Occipital lobe (tissue), 1 donor: ENCODE measurements at regions not wholly inside any gene's neighbourhood (a gene's known extent, or its start where the extent isn't known, plus 50 kb on each side); places are given as distances from the start of the nearest gene placed in this dataset.
"Not testable (repeated sequence)": the region's sequence is repeated elsewhere in the genome, so short reads cannot be mapped to it uniquely, and the experiment has no call there.

Source experiments
- DNase-seq: peaks from one replicate; lab custom pipeline; 2025; lab: John Stamatoyannopoulos, UW

DNA sequence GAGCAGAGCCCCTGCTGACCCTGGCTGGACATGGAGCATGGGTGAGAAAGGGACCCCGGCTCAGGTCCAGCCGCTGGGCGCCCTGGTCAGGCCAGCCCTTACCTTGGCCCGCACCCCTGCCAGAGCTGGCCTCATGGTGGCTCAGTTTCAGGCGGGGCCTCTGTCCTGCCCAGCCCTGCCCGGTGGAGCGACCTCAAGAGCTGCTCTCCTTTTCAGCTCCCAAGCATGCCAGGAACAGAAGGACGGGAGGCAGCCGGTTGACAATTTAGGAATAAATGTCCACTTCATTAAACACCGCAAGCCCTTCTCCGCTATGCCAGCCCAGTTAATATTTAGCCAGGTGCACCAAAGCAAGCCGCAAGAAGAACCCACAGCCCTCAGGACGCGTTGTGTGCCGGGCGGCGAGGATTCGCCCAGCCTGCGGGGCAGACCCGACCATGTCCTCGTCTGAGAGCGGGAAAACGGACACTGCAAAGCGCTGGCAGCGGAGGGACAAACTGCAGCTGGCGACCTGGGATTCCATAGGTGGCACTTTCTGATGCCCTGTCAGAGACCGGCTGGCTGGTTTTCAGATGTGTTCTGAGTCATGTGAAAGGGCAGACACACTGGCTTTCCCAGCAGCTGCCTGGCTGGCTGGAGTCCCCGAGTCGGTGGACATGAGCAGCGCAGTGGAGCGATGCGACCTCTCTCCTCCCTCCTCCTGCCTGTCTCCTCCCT is 221.9 kb downstream of the TTLL2 start:
- DNase-seq, result no peak

DNA sequence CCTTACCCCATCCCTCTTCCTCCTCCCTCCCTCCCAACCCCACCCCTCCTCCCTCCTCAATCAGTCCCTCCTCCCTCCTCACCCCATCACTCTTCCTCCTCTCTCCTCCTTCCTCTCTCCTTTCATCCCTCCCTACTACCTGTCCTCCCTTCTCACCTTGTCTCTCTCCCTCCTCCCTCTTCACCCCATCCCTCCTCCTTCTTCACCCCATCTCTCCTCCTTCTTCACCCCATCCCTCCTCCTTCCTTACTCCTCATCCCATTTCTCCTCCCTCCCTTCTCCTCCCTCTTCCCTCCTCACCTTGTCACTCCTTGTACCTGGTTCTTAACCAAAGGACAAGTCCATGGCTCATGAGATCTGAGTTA is 222.4 kb downstream of the TTLL2 start:
- DNase-seq, result no peak

DNA sequence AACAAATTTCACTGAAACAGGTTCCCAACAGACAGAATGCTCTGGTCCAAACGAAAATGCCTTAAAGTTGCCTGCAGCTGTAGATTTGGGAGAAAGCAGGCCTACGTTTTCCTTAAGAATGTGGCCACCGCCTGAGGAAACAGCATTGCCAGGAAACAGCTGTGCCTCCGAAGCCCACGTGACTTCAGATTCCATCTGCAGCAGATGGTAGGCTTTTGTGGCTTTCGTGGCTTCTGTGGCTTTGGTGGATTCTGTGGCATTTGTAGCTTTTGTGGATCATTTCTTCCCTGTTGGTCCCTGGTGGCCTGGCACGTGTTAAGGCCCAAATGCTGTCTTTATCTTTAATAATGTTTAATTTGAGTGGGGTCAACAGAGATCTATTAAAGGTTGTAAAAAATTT is 222.9 kb downstream of the TTLL2 start:
- DNase-seq, result no peak

DNA sequence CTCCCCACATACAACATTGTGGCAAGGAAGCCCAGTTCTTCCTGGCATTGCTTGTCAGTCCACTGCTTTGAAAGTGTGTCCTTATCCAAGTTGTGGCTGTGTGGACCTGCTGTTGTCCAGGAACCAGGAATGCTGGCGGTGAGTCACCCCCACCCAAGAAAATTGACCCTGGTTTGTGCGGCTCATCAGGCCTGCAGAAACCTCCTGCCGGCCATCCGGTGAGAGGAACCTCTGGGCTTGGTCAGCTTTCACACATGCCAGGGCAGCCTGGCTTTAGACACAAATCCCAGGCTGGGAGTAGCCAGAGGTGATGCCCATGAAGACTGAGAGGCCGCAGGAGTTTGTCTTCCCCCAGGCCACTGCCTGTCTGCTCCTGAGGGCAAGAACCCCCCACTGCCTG is 223.6 kb downstream of the TTLL2 start:
- no peak for DNase-seq

DNA sequence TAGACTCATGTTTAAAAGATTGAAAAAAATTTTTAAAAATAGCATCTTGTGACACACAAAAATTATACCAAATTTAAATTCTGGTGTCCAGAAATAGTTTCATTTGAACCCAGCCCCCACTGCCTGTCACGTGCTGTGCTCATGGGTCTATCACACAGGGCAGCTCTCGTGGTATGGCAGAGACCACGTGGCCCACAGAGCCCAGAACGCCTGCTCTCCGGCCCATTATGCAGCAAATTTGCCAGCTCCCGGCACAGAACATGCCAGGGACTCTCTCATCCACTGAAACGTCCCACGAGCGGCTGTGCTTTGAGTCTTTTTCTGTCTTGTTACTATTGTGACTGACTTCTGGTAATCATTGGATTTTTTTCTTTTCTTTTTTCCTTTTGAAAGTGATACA is 224.3 kb downstream of the TTLL2 start:
- DNase-seq, result peak; percentile 6

DNA sequence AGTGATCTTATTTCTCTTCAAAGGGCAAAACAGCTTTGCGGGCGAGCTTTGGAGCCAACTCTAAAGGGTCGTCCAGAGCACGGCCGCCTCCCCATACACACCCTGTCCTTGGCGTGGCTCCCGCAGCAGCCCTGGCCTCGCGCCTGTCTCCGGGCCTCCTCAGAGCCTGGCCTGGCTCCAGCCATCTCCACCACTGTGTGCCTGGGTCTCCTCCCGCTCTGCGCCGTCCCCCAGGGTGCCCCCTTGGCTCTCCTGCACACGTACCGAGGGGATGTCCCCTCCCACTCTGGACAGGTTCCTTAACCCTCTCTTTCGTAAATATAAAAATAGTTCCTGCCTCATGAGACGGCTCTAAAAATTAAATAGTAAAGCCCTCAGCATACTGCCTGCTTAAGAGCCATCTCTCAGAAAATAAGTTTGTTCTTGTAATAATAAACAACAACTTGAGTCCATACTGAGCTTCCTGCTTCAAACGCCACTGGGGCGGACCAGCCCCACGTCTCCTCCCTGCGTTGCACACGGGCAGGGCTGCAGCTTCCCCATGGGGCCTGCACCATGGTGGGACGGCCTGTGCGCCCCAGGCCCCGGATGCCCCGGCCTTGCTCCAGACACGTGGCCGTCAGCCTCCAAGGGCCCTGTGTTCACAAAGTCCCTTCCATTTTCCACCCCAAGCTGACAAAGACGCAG is 226.2 kb downstream of the TTLL2 start:
- DNase-seq, result peak; percentile 5

DNA sequence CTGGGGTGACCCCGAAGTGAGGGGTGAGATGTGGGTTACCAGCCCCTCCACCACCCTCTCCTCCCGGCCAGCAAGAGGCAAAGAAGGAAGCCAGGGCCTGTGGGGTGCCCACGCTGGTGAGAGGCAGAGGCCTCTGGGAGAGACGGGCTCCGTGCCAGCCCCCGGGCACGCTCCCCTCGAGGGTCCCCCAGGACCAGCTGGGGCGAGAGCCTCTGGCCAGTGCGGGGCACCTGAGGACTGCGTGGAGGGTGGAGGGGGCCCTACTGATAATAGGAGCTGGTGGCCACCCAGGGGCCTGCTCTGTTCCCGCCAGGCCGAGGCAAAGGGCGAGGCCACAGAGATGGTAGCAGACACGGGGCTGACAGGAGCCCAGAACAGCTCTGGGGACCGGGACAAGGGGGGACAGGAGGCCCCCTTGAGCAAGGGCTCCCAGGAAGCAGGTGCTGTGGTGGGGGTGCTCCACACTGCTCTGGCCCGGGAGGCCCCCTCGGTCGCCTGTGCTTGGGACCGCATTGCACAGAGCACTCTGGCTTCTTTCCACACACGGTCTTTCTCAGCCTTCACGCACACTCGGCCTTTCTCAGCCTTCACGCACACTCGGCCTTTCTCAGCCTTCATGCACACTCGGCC is 226.9 kb downstream of the TTLL2 start:
- DNase-seq, result no peak

DNA sequence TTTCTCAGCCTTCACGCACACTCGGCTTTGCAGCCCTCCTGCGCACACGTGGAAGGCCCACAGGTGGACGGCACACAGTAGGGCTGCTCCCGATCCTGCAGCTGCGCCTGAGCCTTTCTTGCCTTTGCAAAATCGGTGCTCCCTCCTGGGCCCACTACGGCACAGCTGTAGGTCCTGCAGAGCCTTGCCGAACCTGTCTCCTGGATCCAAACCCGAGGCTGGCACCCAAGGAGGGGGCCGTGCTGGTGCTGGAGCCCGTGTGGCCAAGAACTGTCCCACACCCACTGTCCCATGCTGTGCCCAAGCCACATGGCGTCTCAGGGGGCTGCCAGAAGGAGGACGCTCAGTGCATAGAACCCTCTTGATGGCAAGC is 227.4 kb downstream of the TTLL2 start:
- no peak for DNase-seq

DNA sequence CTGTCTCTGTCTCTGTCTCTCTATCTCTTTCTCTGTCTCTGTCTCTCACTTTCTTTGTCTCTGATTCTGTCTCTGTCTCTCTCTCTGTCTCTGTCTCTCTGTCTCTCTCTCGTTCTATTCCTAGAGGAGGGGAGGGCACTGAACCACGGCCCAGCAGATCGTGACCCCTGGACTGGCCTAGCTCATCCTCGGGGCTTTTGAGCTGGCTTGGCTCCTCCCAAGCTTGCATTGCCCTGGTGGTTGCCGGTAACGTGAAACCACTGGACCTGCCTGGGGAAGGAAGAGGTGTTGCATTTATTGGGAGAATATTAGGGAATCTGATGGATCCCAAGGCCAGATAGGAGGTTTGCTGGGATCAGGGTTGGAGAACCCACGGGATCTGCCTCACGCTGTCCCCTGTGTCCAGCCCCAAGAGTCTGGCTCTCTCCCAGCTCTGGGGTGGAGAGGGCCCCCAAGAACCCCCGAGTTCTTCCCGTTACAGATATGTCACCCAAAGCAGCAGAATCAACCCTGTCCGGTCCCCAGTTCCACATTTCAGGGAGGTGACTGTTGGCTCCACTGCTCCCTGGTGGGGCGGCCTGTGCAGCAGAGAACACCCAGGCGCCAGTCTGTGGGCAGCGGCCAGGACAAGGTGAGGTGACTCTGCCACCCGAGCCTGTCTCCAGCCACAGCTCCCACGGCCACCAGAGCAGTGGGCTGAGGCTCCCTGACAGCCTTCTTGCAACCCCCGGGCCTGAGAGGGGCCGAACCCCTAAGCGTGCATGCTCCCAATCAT is 228.3 kb downstream of the TTLL2 start:
- no peak for DNase-seq

DNA sequence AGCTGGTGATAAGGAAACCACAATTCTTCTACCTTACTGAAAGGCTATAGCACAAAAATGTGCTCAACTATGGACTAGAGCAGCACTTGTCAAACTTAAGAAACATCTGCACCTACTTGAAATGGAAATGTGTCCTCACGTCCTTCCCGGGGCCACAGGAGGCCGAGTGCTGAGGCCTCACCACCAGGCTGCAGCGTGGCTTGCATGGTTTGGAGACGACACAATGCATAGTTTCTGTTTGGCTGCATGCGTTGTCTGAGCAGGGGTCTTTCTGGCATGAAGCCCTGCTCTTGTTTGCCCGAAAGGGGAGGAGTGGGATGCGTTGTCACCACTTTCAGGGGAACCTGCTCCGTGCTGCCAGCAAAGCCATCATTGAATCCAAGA is 228.8 kb downstream of the TTLL2 start:
- no peak for DNase-seq

DNA sequence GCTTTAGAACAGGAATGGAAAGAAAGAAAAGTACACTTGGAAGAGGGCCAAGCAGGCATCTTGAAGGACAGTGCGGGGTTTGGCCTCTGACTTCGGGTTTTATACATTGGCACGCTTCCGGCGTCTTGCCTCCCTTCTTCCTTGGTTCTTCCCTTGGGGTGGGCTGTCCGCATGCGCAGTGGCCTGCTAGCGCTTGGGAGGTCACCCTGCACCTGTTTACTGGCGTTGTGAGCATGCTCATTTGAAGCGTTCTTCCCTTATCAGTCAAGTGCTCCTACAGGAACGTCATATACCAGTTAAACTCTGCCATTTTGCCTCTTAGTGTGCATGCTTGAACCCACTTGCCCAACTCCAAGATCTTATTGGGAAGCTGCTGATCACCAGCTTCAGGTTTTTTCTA is 230.0 kb downstream of the TTLL2 start:
- no peak for DNase-seq

DNA sequence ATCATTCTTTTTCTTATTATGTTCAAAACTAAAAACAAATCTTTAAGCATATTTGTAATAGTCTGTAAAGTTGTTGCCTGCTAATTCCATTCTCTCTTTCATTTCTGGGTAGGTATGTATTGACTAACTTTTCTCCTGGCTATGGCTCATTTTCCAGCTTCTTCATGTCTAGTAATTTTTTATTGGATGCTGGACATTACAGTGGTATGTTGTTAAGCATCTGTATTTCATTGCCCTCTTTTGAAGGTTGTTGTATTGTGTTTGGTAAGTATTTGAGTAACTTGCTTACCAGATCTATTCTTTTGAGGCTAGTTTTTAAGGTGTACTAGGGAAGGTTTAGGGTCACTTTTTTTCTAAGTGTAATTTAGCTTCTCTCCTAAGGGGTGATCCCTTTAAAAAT is 230.9 kb downstream of the TTLL2 start:
- no peak for DNase-seq

DNA sequence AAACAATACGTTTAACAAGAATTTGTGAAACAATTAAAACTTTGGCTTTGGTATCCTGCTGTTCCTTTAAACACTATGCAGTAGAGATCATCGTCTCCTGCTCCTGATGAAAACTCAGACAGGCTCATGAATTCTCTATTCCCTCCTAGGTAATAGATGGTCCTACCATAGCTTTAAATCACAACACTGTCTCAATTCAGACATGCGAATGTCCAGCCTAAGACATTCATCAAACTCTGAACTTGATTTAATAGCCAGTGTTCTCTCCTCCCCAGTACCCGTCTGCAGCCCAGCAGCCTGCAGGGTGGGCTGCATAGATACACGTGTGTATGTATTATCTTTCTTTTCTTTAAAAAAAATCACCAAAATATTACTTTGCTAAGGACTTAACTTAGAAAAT is 232.8 kb downstream of the TTLL2 start:
- DNase-seq, result no peak

DNA sequence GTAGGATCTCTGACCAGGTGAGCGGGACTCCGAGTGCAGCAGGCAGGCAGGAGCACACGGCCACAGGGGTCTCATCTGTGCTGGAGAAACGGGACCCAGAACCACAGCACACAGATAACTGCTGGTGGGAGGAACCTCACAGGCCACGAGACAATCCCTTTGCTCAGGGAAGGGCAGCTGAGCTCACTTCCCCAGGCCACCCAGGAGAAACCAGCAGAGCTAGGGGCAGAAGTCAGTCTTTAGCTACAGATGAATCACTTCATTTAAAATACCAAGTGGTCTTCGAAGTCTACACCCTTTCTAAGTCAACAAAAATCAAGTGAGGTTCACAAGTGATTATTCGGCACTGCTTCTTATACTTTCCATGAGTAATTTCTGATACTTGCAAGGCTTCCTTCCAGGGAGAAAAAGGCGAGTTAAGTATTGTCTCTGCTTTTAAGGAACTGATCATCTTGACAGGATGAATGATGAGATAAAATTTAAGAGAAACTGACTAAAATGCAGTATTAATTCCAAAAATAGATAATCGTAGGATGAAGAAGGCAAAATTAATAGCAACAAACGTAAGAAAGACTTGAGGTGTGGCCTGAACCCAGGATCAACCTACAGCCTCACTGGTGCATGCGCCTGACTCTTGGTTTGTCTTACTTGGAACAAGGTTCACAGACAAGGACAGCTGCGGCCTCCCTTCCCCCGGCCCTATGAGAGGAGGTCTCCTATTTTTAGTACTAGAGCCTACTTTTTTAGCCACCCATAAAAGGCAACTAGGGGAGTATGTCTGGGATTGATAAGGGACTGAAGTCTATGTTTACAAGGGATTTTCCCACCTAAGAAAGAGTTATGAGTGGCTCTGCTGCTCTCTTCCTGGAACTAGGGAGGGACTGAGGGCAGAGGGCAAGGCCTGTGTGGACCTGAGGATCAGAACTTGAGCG is 233.6 kb downstream of the TTLL2 start:
- no peak for DNase-seq

DNA sequence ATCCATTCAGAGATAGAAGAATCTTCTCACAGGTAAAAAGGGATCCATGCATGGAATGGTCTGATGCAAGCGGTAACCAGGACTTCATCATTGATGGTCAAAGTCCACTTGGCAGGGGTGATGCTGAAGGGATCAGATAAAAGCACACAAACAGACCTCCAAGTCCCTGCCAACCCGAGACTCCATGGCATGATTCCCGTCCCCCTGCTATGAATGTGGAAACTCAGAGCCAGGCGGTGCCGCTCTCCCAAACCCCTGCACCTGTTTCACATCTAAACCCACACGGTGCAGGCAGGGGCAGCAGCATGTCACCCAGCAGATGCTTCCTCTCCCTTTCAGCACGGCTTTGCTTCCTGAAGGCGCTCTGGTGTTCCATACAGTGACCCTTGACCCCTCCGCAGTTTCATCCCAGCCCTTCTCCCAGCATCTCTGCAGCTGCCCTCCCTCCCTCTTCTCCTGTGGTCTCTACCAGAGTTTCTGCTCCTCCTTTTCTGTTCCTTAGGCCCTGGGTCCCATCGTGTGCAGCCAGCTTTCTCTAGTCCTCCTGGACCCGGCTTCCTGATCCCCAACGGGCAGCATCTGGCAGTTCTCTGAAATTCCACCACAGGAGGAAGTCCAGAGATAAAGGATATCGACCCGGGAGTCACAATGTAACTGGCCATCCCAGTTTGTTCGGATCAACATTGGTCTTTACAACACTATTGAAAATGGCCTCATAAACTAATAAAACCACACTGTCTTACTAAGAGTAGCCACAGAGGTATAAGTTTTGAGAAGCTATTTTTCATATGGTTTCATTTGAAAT is 235.0 kb downstream of the TTLL2 start:
- no peak for DNase-seq

DNA sequence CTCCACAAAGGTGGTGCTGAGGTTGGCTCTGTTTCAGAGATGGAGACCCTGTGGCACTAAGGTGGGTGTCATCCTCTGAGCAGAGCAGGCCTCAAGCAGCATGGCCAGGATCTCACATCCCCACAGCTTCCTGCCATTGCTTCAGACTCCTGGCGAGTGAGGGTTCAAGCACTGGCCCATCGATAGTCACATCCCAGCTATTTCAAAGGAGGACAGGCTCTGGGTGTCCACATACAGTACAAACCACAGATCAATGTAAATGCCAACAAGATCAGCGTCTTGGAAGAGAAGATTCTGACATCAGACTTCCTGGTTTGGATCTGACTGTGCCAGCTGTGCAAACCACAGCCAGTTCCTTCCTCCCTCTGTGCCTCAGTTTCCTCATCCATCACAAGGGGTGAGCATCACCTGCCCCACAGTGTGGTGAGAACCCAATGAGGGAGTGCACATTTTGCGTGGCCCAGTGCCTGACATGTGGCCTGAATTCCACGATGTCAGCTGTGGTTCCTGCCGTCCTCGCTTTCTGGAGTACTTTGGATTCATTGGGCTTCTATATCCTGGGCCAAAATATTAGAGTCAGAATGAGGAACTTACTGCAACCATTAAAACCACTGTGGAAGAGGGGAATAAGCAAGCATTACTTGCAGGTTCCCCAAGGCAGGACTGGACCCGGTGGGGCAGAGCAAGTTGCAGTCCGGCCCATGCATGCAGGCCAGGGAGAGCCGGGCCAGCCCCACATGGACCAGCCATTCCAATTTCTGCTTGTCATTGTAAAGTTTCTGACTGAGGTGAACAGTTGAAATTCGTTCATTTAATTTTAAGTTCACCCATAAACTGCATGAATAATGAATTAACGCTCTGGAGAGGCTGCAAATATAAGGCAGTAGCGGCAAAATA is 236.0 kb downstream of the TTLL2 start:
- DNase-seq, result no peak

DNA sequence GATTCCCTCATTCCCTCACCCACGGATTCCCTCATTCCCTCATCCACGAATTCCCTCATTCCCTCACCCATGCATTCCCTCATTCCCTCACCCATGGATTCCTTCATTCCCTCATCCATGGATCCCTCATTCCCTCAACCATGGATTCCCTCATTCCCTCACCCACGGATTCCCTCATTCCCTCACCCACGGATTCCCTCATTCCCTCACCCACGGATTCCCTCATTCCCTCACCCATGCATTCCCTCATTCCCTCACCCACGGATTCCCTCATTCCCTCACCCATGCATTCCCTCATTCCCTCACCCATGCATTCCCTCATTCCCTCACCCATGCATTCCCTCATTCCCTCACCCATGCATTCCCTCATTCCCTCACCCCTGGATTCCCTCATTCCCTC is 238.0 kb downstream of the TTLL2 start:
- not testable (repeated sequence) for DNase-seq

DNA sequence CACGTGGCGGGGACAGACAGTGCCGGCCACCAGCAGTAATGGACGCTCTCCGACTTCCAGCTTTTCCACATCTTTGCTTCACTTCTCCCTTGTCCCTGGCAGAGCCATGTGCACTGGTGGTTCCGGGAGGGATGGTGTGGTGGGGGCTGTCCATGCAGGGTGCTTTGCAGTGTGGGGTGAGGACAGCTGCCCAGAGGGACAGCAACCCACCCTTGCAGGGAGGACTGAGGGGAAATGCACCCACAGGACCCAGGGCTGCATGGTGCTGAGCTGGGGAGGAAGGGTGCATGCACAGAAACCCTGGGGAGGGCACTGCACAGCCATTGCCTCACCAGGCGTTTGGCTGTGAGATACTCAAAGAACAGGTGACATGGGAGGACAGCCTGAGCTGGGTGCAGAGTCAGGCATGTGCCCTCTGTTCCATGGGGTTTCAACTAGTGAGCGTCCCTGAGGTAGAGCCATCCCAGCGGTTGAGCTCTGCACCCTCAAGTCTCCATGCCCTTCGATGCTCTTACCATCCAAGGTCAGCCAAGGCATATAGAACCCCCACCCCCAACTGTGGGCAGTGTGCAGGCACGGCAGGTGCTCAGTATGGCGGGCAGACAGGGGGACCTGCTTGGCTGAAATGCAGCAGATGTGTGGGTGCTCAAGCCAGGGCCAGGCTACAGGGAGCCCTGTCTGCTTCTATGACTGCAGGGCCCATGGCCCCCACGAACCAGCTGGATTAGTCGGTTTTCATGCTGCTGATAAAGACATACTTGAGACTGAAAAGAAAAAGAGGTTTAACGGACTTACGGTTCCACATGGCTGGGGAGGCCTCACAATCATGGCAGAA is 239.7 kb downstream of the TTLL2 start:
- no peak for DNase-seq
